CD14-positive monocyte (primary cell): ENCODE measurements at regions not wholly inside any gene's neighbourhood (a gene's known extent, or its start where the extent isn't known, plus 50 kb on each side); places are given as distances from the start of the nearest gene placed in this dataset.

Experiments
- DNase-seq, 3 donors: peaks; one replicate each; pipeline ENCODE4 v3.0.0-alpha.2; 2011 to 2022
- H2AFZ ChIP-seq: 2 replicates; pipeline ENCODE4 v1.6.0; 2012; ENCODE audit warnings: mild to moderate bottlenecking, low read depth, low read length, inconsistent platforms; ENCODE audit not compliant: insufficient read depth, poor library complexity, severe bottlenecking
- H3K27ac ChIP-seq, 2 donors: 1 replicate in 1 of 2; 2 replicates in 1 of 2; pipeline ENCODE4 v1.5.1; 2012 to 2013; ENCODE audit warnings: low read length in 2 of 2, control low read depth in 1 of 2, inconsistent platforms in 1 of 2, low read depth in 1 of 2, mild to moderate bottlenecking in 1 of 2
- H3K27me3 ChIP-seq, 2 donors: one replicate each; pipeline versions ENCODE4 v1.6.0 to v1.6.1; 2011 to 2013; ENCODE audit warnings: low read length in 2 of 2; ENCODE audit not compliant: control insufficient read depth in 2 of 2, insufficient read depth in 2 of 2
- H3K36me3 ChIP-seq, 2 donors: replicated peaks in 1 of 2; 1 replicate in 1 of 2; 2 replicates in 1 of 2; pipeline versions ENCODE4 v1.5.1 to v1.6.1; 2012 to 2013; ENCODE audit warnings: low read length in 2 of 2, control low read depth in 1 of 2, inconsistent platforms in 1 of 2, mild to moderate bottlenecking in 1 of 2; ENCODE audit not compliant: insufficient read depth in 2 of 2, control insufficient read depth in 1 of 2
- H3K4me1 ChIP-seq, 2 donors: 1 replicate in 1 of 2; 2 replicates in 1 of 2; pipeline versions ENCODE4 v1.5.1 to v1.6.1; 2012 to 2013; ENCODE audit warnings: low read length in 2 of 2, control low read depth in 1 of 2, inconsistent platforms in 1 of 2, mild to moderate bottlenecking in 1 of 2, moderate library complexity in 1 of 2; ENCODE audit not compliant: insufficient read depth in 2 of 2, control insufficient read depth in 1 of 2
- H3K4me2 ChIP-seq: replicated peaks from 2 replicates; pipeline ENCODE3; 2012; ENCODE audit warnings: low read length, moderate library complexity, mild to moderate bottlenecking; ENCODE audit not compliant: poor library complexity, severe bottlenecking; ENCODE audit errors: extremely low read depth
- H3K4me3 ChIP-seq, 3 experiments: fragments of 200-600 bp in 1 of 3; sonication (generic) in 1 of 3; replicated peaks in 1 of 3; 1 replicate in 2 of 3; 2 replicates in 1 of 3; pipeline ENCODE4 v1.5.1; 2011 to 2013; ENCODE audit warnings: low read length in 3 of 3, mild to moderate bottlenecking in 3 of 3, control low read depth in 2 of 3, low read depth in 2 of 3, inconsistent platforms in 1 of 3, moderate library complexity in 1 of 3
- H3K79me2 ChIP-seq: 2 replicates; pipeline ENCODE4 v1.6.0; 2012; ENCODE audit warnings: mild to moderate bottlenecking, control low read depth, inconsistent platforms, low read length, moderate library complexity; ENCODE audit not compliant: insufficient read depth
- H3K9ac ChIP-seq: 2 replicates; pipeline ENCODE4 v1.6.0; 2017; ENCODE audit warnings: low read length, mild to moderate bottlenecking; ENCODE audit not compliant: insufficient read depth, poor library complexity, severe bottlenecking
- H3K9me3 ChIP-seq, 2 donors: replicated peaks in 1 of 2; 1 replicate in 1 of 2; 2 replicates in 1 of 2; pipeline versions ENCODE4 v1.5.1 to v1.6.1; 2012 to 2013; ENCODE audit warnings: low read length in 2 of 2, control low read depth in 1 of 2; ENCODE audit not compliant: control insufficient read depth in 1 of 2, insufficient read depth in 1 of 2
- H4K20me1 ChIP-seq: 2 replicates; pipeline ENCODE4 v1.6.0; 2012; ENCODE audit warnings: mild to moderate bottlenecking, low read length, control low read depth, moderate library complexity; ENCODE audit not compliant: insufficient read depth
- H3K27ac Mint-ChIP-seq, 7 donors: one replicate each; pipeline ENCODE4 v1.8.0; 2020; ENCODE audit warnings: mild to moderate bottlenecking in 7 of 7, mixed read lengths in 7 of 7, moderate library complexity in 6 of 7, inconsistent platforms in 2 of 7
- H3K27me3 Mint-ChIP-seq, 3 donors: one replicate each; pipeline ENCODE4 v1.8.0; 2021 to 2022; ENCODE audit warnings: low read depth in 3 of 3, mild to moderate bottlenecking in 3 of 3, mixed read lengths in 3 of 3, moderate library complexity in 3 of 3, inconsistent platforms in 1 of 3
- H3K36me3 Mint-ChIP-seq, 2 donors: one replicate each; pipeline ENCODE4 v1.8.0; 2020; ENCODE audit warnings: mixed read lengths in 2 of 2, inconsistent platforms in 1 of 2, mild to moderate bottlenecking in 1 of 2
- H3K4me1 Mint-ChIP-seq: one replicate; pipeline ENCODE4 v1.8.0; 2020; ENCODE audit warnings: mild to moderate bottlenecking, mixed read lengths
- H3K4me3 Mint-ChIP-seq, 2 donors: one replicate each; pipeline ENCODE4 v1.8.0; 2020; ENCODE audit warnings: mild to moderate bottlenecking in 2 of 2, mixed read lengths in 2 of 2, moderate library complexity in 1 of 2
- H3K9me3 Mint-ChIP-seq, 7 donors: one replicate each; pipeline ENCODE4 v1.8.0; 2020 to 2022; ENCODE audit warnings: mixed read lengths in 7 of 7, mild to moderate bottlenecking in 6 of 7, moderate library complexity in 6 of 7, inconsistent platforms in 2 of 7
- CTCF ChIP-seq: fragments of 200-600 bp; IDR thresholded peaks from one replicate; pipeline ENCODE4 v1.8.0; 2022; ENCODE audit warnings: antibody characterized with exemption, mild to moderate bottlenecking
- whole genome bisulfite sequencing: methylation state at CpG from one replicate; pipeline ENCODE4 v1.1.5; 2013; ENCODE audit warnings: missing lambda C conversion rate; ENCODE audit not compliant: insufficient coverage; 5-methylcytosine and 5-hydroxymethylcytosine counted together
- intact Hi-C, 2 donors: fragments of 100-400 bp; cut with micrococcal nuclease; formaldehyde crosslinking; loops; one replicate each; pipeline versions ENCODE4 v1.15.0 to v1.15.1; 2023

- Histone ChIP-seq H3K4me3 (no peak overlapping the region), H3K9ac (no peak overlapping the region), H3K36me3 (no peaks in the 10 kb centered on the region), H3K27me3 (no peaks in the 10 kb centered on the region), H4K20me1 (no peaks in the 10 kb centered on the region), H3K27ac (no peak overlapping the region), H3K4me2 (no peak overlapping the region), H2AFZ (no peak overlapping the region), H3K9me3 (peaks cover 0 to 10% of the 10 kb centered on the region in 2 donors), H3K4me1 (no peaks in the 10 kb centered on the region), H3K79me2 (no peaks in the 10 kb centered on the region)
- no peak for TF ChIP-seq CTCF
- no peak overlapping the region for H3K27ac Mint-ChIP-seq
- H3K36me3 Mint-ChIP-seq: no peaks in the 10 kb centered on the region
- WGBS: 77% methylated on average over 2 of the region's 4 CpGs
- intact Hi-C loops: no loop called here
- no peaks in the 10 kb centered on the region for H3K4me1 Mint-ChIP-seq
- H3K9me3 Mint-ChIP-seq: peaks cover 0 to 19% (median 12%) of the 10 kb centered on the region in 7 donors
- DNase-seq: no peak
- H3K27me3 Mint-ChIP-seq: peaks cover 5 to 10% (median 7%) of the 10 kb centered on the region in 3 donors
- no peak overlapping the region for H3K4me3 Mint-ChIP-seq
Measured at GRCh38 chr17:74072340-74072739, 131.1 kb upstream of the RPL38 start.

- WGBS: 83% methylated on average over 1 of the region's 1 CpG
- peaks cover 0 to 16% (median 9%) of the 10 kb centered on the region in 7 donors for H3K9me3 Mint-ChIP-seq
- Histone ChIP-seq H3K79me2 (no peaks in the 10 kb centered on the region), H3K9ac (no peak overlapping the region), H3K4me1 (no peaks in the 10 kb centered on the region), H2AFZ (no peak overlapping the region), H3K9me3 (peaks cover 0 to 10% of the 10 kb centered on the region in 2 donors), H4K20me1 (no peaks in the 10 kb centered on the region), H3K27me3 (no peaks in the 10 kb centered on the region), H3K27ac (no peak overlapping the region), H3K4me2 (no peak overlapping the region), H3K36me3 (no peaks in the 10 kb centered on the region), H3K4me3 (no peak overlapping the region)
- DNase-seq: no peak
- peaks cover 1 to 14% (median 4%) of the 10 kb centered on the region in 3 donors for H3K27me3 Mint-ChIP-seq
- H3K4me1 Mint-ChIP-seq: no peaks in the 10 kb centered on the region
- H3K27ac Mint-ChIP-seq: no peak overlapping the region
- intact Hi-C loops: no loop called here
- TF ChIP-seq CTCF: no peak
- no peak overlapping the region for H3K4me3 Mint-ChIP-seq
- H3K36me3 Mint-ChIP-seq: no peaks in the 10 kb centered on the region
Measured at GRCh38 chr17:74076446-74076845, 127.0 kb upstream of the RPL38 start.
